ENCODE measurements at regions not wholly inside any gene's neighbourhood (a gene's known extent, or its start where the extent isn't known, plus 50 kb on each side); places are given as distances from the start of the nearest gene placed in this dataset.
A peak's percentile ranks its signal among the peaks of the same experiment; 100 is the strongest.
"Not testable (repeated sequence)": the region's sequence is repeated elsewhere in the genome, so short reads cannot be mapped to it uniquely, and the experiment has no call there.

GRCh38 chr14:51366866-51367599 is 127.0 kb downstream of the TMX1 start:
- BruUV-seq (replicated peaks); H3K36me3 ChIP-seq (replicated peaks in 1 of 2; ENCODE audit: control insufficient read depth in 1 of 2, insufficient read depth in 2 of 2, low read length in 2 of 2); H3K27me3 ChIP-seq (ENCODE audit: control insufficient read depth in 1 of 2, insufficient read depth in 2 of 2, low read length in 2 of 2); intact Hi-C loops (cut with micrococcal nuclease; ENCODE audit: unreplicated experiment); POLR2A ChIA-PET; H4K20me1 ChIP-seq (ENCODE audit: insufficient read depth, low read length); in situ Hi-C loops (cut with HindIII; ENCODE audit: extremely low pct_ligation_motif_present, low pct_unique_long_range_greater_than_20kb); FAIRE-seq; H3K9me3 ChIP-seq (ENCODE audit: low read length); H3K4me1 ChIP-seq (ENCODE audit: insufficient read depth, low read length); DNase-seq (ENCODE audit: low spot score); H3K27ac ChIP-seq (ENCODE audit: extremely low read length, insufficient read depth, low read length); H3K4me2 ChIP-seq (ENCODE audit: low read depth, low read length); H2AFZ ChIP-seq (ENCODE audit: low read length); H3K79me2 ChIP-seq (ENCODE audit: insufficient read depth, low read length); H3K9ac ChIP-seq (ENCODE audit: insufficient read depth, low read depth, low read length); H3K4me3 ChIP-seq (replicated peaks in 1 of 3; ENCODE audit: insufficient read depth in 1 of 3, low read depth in 2 of 3, low read length in 3 of 3); CTCF ChIA-PET (ENCODE audit: low intra/inter-chr PET ratio, low total read pairs); TF ChIP-seq SOX6, SOX13 (IDR thresholded peaks at IDR 0.05): not testable (repeated sequence)
- 0 out of 2 replicates have a peak, but pooled peaks have one; percentile 17 for TF ChIP-seq BCL6 (CRISPR knock-in tag; IDR thresholded peaks at IDR 0.05)
- peak; percentile 25; the same call in 1 of the 2 replicates for TF ChIP-seq SOX6 (CRISPR knock-in tag; IDR thresholded peaks at IDR 0.05)
- 0 out of 4 replicates have a peak, but pooled peaks of 1 of the 2 experiments have one; percentile 7 for TF ChIP-seq SOX13 (CRISPR knock-in tag; conservative IDR thresholded peaks at IDR 0.05 in 1 of 2, IDR thresholded peaks at IDR 0.05 in 1 of 2)
- TF ChIP-seq TFAP4 (IDR thresholded peaks at IDR 0.05; ENCODE audit: borderline replicate concordance, low read depth): peak; percentile 35; the same call in 1 of the 2 replicates
- ATAC-seq: peak; percentile 59
- 0% methylated on average over 7 of the region's 7 CpGs for WGBS (ENCODE audit: low lambda C conversion rate)

GRCh38 chr14:51367600-51367931 is 127.5 kb downstream of the TMX1 start:
- Histone ChIP-seq H3K36me3 (replicated peaks in 1 of 2; ENCODE audit: control insufficient read depth in 1 of 2, insufficient read depth in 2 of 2, low read length in 2 of 2) (no peaks in the 10 kb centered on the region), H4K20me1 (ENCODE audit: insufficient read depth, low read length) (no peaks in the 10 kb centered on the region), H3K9me3 (ENCODE audit: low read length) (no peaks in the 10 kb centered on the region), H3K4me1 (ENCODE audit: insufficient read depth, low read length) (no peaks in the 10 kb centered on the region; the same call in 1 of the 2 replicates), H3K4me3 (replicated peaks in 1 of 3; ENCODE audit: insufficient read depth in 1 of 3, low read depth in 2 of 3, low read length in 3 of 3) (no peak overlapping the region), H3K27ac (ENCODE audit: extremely low read length, insufficient read depth, low read length) (no peak overlapping the region), H3K27me3 (ENCODE audit: control insufficient read depth in 1 of 2, insufficient read depth in 2 of 2, low read length in 2 of 2) (peaks cover 0 to 2% of the 10 kb centered on the region in 2 experiments; a peak in 2 of 5 replicates), H2AFZ (ENCODE audit: low read length) (no peak overlapping the region), H3K79me2 (ENCODE audit: insufficient read depth, low read length) (no peaks in the 10 kb centered on the region), H3K4me2 (ENCODE audit: low read depth, low read length) (no peak overlapping the region), H3K9ac (ENCODE audit: insufficient read depth, low read depth, low read length) (no peak overlapping the region)
- BruUV-seq (replicated peaks): no TSS peak
- no peak for FAIRE-seq
- ATAC-seq: no peak
- intact Hi-C loops (cut with micrococcal nuclease; ENCODE audit: unreplicated experiment) (no loop called here), in situ Hi-C loops (cut with HindIII; ENCODE audit: extremely low pct_ligation_motif_present, low pct_unique_long_range_greater_than_20kb) (no loop called here)
- POLR2A ChIA-PET: no interaction called here
- CTCF ChIA-PET (ENCODE audit: low intra/inter-chr PET ratio, low total read pairs): no interaction called here
- WGBS (ENCODE audit: low lambda C conversion rate): 6% methylated on average over 1 of the region's 1 CpG
- TF ChIP-seq ZNF772 (CRISPR knock-in tag; IDR thresholded peaks at IDR 0.05): no peak
- no peak for TF ChIP-seq ZNF879 (CRISPR knock-in tag; IDR thresholded peaks at IDR 0.05)
- no peak for TF ChIP-seq YEATS4 (CRISPR knock-in tag; IDR thresholded peaks at IDR 0.05; ENCODE audit: borderline replicate concordance)
- TF ChIP-seq NBN (conservative IDR thresholded peaks at IDR 0.05): no peak
- no peak for TF ChIP-seq TGIF2 (CRISPR knock-in tag; IDR thresholded peaks at IDR 0.05)
- no peak for DNase-seq (ENCODE audit: low spot score)

All from HepG2 (cell line).